Keratinocyte (primary cell): ENCODE measurements at regions not wholly inside any gene's neighbourhood (a gene's known extent, or its start where the extent isn't known, plus 50 kb on each side); places are given as distances from the start of the nearest gene placed in this dataset.

ENCODE experiments used
- EZH2 ChIP-seq: IDR thresholded peaks from one replicate; pipeline ENCODE4 v1.6.1; 2012; ENCODE audit warnings: inconsistent platforms, mild to moderate bottlenecking, low read length, moderate library complexity
- TF ChIP-seq, protein P1 (sequence below), 3 experiments: IDR thresholded peaks in 1 of 3; conservative IDR thresholded peaks in 1 of 3; optimal IDR thresholded peaks in 1 of 3; 2 replicates in 2 of 3; 3 replicates in 1 of 3; pipeline versions ENCODE3 to v1.5.1; 2011; ENCODE audit warnings: low read length in 3 of 3, mild to moderate bottlenecking in 3 of 3, moderate library complexity in 2 of 3, control low read depth in 1 of 3, inconsistent platforms in 1 of 3; ENCODE audit not compliant: insufficient read depth in 2 of 3; ENCODE audit errors: extremely low read depth in 1 of 3

DNA sequence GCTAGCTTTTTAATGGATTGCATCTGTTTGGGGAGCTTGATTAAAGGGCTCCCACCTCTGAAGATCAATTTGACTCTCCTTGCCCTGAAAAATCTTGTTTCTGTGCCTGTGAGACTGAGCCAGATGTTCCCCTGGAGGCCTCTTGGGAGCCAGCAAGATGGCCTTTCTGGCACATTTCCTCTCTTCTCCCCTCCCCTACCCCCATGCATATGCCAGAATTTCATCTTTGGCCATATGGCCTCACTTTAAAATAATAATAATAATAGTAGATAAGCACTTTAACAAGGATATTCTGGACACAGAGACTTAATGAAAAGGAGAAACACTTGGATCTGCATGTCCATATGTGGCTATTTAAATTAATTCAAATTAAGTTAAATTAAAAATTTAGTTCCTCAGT, 144.1 kb upstream of the CES5A start:
- TF ChIP-seq, protein P1, sequence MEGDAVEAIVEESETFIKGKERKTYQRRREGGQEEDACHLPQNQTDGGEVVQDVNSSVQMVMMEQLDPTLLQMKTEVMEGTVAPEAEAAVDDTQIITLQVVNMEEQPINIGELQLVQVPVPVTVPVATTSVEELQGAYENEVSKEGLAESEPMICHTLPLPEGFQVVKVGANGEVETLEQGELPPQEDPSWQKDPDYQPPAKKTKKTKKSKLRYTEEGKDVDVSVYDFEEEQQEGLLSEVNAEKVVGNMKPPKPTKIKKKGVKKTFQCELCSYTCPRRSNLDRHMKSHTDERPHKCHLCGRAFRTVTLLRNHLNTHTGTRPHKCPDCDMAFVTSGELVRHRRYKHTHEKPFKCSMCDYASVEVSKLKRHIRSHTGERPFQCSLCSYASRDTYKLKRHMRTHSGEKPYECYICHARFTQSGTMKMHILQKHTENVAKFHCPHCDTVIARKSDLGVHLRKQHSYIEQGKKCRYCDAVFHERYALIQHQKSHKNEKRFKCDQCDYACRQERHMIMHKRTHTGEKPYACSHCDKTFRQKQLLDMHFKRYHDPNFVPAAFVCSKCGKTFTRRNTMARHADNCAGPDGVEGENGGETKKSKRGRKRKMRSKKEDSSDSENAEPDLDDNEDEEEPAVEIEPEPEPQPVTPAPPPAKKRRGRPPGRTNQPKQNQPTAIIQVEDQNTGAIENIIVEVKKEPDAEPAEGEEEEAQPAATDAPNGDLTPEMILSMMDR (optimal IDR thresholded peaks at IDR 0.05 in 1 of 3, IDR thresholded peaks at IDR 0.05 in 1 of 3, conservative IDR thresholded peaks at IDR 0.05 in 1 of 3; ENCODE audit: extremely low read depth in 1 of 3, insufficient read depth in 2 of 3, low read length in 3 of 3) = no peak
- no peak for TF ChIP-seq EZH2
